IMR-90 (cell line): ENCODE measurements at regions not wholly inside any gene's neighbourhood (a gene's known extent, or its start where the extent isn't known, plus 50 kb on each side); places are given as distances from the start of the nearest gene placed in this dataset.

Experiments
- ATAC-seq: fragments of 200-7000 bp; cut with Tn5 transposase; 2 replicates; pipeline ENCODE4 v1.9.1; 2020; ENCODE audit warnings: low read depth, mild to moderate bottlenecking, moderate library complexity
- BruUV-seq: library from RNA; stranded (reverse); fragments of 400-500 nt; replicated peaks from 2 replicates; lab custom pipeline; 2021; lab: Mats Ljungman, UMichigan
- CTCF ChIA-PET: fragments of 300-600 bp; formaldehyde crosslinking; extraction: SDS; loops from one replicate; lab custom pipeline; 2021; ENCODE audit warnings: antibody characterized with exemption; lab: Yijun Ruan, JAX
- POLR2A ChIA-PET: fragments of 300-600 bp; sonication (Branson Sonifier 250); formaldehyde crosslinking; loops from one replicate; lab custom pipeline; 2022; ENCODE audit warnings: antibody characterized with exemption; ENCODE audit not compliant: unreplicated experiment; lab: Charles Lee
- DNase-seq: peaks from one replicate; pipeline ENCODE4 v3.0.0; 2013
- H2AFZ ChIP-seq: replicated peaks from 2 replicates; pipeline ENCODE3; 2013; ENCODE audit warnings: low read length, mild to moderate bottlenecking; ENCODE audit not compliant: poor library complexity
- H2AK5ac ChIP-seq: 2 replicates; pipeline ENCODE4 v1.6.1; 2013; ENCODE audit warnings: low read depth, low read length, inconsistent platforms
- H2AK9ac ChIP-seq: replicated peaks from 2 replicates; pipeline ENCODE3; 2013; ENCODE audit warnings: mild to moderate bottlenecking, low read depth, low read length, moderate library complexity; ENCODE audit not compliant: poor library complexity
- H2BK120ac ChIP-seq: 2 replicates; pipeline ENCODE4 v1.6.1; 2013; ENCODE audit warnings: low read depth, low read length, inconsistent platforms
- H2BK15ac ChIP-seq: 3 replicates; pipeline ENCODE4 v1.6.1; 2013; ENCODE audit warnings: low read depth, low read length, inconsistent platforms
- H2BK20ac ChIP-seq: 2 replicates; pipeline ENCODE4 v1.6.1; 2013; ENCODE audit warnings: low read depth, mild to moderate bottlenecking, inconsistent platforms, low read length, moderate library complexity
- H2BK5ac ChIP-seq: 2 replicates; pipeline ENCODE4 v1.6.1; 2013; ENCODE audit warnings: mild to moderate bottlenecking, low read depth, low read length, inconsistent platforms; ENCODE audit not compliant: poor library complexity, severe bottlenecking
- H3K14ac ChIP-seq: replicated peaks from 2 replicates; pipeline ENCODE4 v1.6.1; 2013; ENCODE audit warnings: low read depth, low read length, inconsistent platforms
- H3K18ac ChIP-seq: 2 replicates; pipeline ENCODE4 v1.6.1; 2013; ENCODE audit warnings: low read depth, low read length, control low read depth
- H3K23ac ChIP-seq: 2 replicates; pipeline ENCODE4 v1.6.1; 2013; ENCODE audit warnings: low read depth, low read length, inconsistent platforms
- H3K27ac ChIP-seq: 2 replicates; pipeline ENCODE4 v1.5.1; 2013; ENCODE audit warnings: mild to moderate bottlenecking, control low read depth, low read length; ENCODE audit not compliant: insufficient read depth
- H3K27me3 ChIP-seq: 2 replicates; pipeline ENCODE4 v1.6.1; 2013; ENCODE audit warnings: low read length; ENCODE audit not compliant: control insufficient read depth, insufficient read depth
- H3K36me3 ChIP-seq: 2 replicates; pipeline ENCODE4 v1.6.1; 2013; ENCODE audit warnings: low read length, mixed read lengths; ENCODE audit not compliant: control insufficient read depth, insufficient read depth
- H3K4ac ChIP-seq: 2 replicates; pipeline ENCODE4 v1.6.1; 2013; ENCODE audit warnings: low read depth, low read length, inconsistent platforms
- H3K4me1 ChIP-seq: 2 replicates; pipeline ENCODE4 v1.6.1; 2013; ENCODE audit warnings: low read length, mixed read lengths; ENCODE audit not compliant: control insufficient read depth, insufficient read depth
- H3K4me2 ChIP-seq: 2 replicates; pipeline ENCODE4 v1.6.1; 2013; ENCODE audit warnings: low read depth, mild to moderate bottlenecking, control low read depth, low read length, moderate library complexity
- H3K4me3 ChIP-seq: 2 replicates; pipeline ENCODE4 v1.5.1; 2013; ENCODE audit warnings: low read depth, mild to moderate bottlenecking, control low read depth, low read length, moderate library complexity; ENCODE audit not compliant: insufficient read depth
- H3K56ac ChIP-seq: 2 replicates; pipeline ENCODE4 v1.6.1; 2013; ENCODE audit warnings: low read length, inconsistent platforms; ENCODE audit not compliant: insufficient read depth; ENCODE audit errors: extremely low read depth
- H3K79me1 ChIP-seq, 2 experiments: 2 replicates each; pipeline ENCODE4 v1.6.1; 2013; ENCODE audit warnings: low read length in 2 of 2, inconsistent platforms in 1 of 2, low read depth in 1 of 2
- H3K9ac ChIP-seq: 2 replicates; pipeline ENCODE4 v1.6.1; 2013; ENCODE audit warnings: low read depth, low read length, control low read depth
- H3K9me1 ChIP-seq: 2 replicates; pipeline ENCODE4 v1.6.1; 2013; ENCODE audit warnings: low read length, inconsistent platforms; ENCODE audit not compliant: insufficient read depth
- H3K9me3 ChIP-seq: 2 replicates; pipeline ENCODE4 v1.6.1; 2013; ENCODE audit warnings: low read length; ENCODE audit not compliant: control insufficient read depth, insufficient read depth
- H4K20me1 ChIP-seq: 2 replicates; pipeline ENCODE4 v1.6.1; 2013; ENCODE audit warnings: low read length, inconsistent platforms; ENCODE audit not compliant: insufficient read depth
- H4K5ac ChIP-seq: 2 replicates; pipeline ENCODE4 v1.6.1; 2013; ENCODE audit warnings: mild to moderate bottlenecking, low read depth, low read length, control low read depth
- H4K8ac ChIP-seq, 2 experiments: 2 replicates each; pipeline ENCODE4 v1.6.1; 2013; ENCODE audit warnings: low read depth in 2 of 2, low read length in 2 of 2, control low read depth in 1 of 2, inconsistent platforms in 1 of 2
- H4K91ac ChIP-seq: 2 replicates; pipeline ENCODE4 v1.6.1; 2013; ENCODE audit warnings: low read depth, low read length, inconsistent platforms; ENCODE audit not compliant: insufficient read depth
- CEBPB ChIP-seq: IDR thresholded peaks from 2 replicates; pipeline ENCODE4 v1.6.1; 2012; ENCODE audit warnings: low read depth, low read length, improper control_type of control experiment
- CHD1 ChIP-seq: IDR thresholded peaks from 2 replicates; pipeline ENCODE4 v1.6.1; 2012; ENCODE audit warnings: low read depth, low read length, improper control_type of control experiment
- ELK1 ChIP-seq: fragments of 150-350 bp; IDR thresholded peaks from 2 replicates; pipeline ENCODE4 v1.6.1; 2016; ENCODE audit warnings: low read depth, mild to moderate bottlenecking, low read length, moderate library complexity, borderline replicate concordance
- MAFK ChIP-seq: IDR thresholded peaks from 2 replicates; pipeline ENCODE4 v1.6.1; 2012; ENCODE audit warnings: low read depth, low read length, improper control_type of control experiment
- NFE2L2 ChIP-seq: fragments of 150-350 bp; IDR thresholded peaks from 2 replicates; pipeline ENCODE4 v1.6.1; 2016; ENCODE audit warnings: low read depth, mild to moderate bottlenecking, low read length
- POLR2A ChIP-seq: IDR thresholded peaks from 2 replicates; pipeline ENCODE4 v1.6.1; 2012; ENCODE audit warnings: mild to moderate bottlenecking, low read depth, low read length
- RAD21 ChIP-seq: IDR thresholded peaks from 2 replicates; pipeline ENCODE4 v1.6.1; 2012; ENCODE audit warnings: low read length, improper control_type of control experiment
- RCOR1 ChIP-seq: IDR thresholded peaks from 2 replicates; pipeline ENCODE4 v1.6.1; 2012; ENCODE audit warnings: mild to moderate bottlenecking, low read length, improper control_type of control experiment; ENCODE audit not compliant: insufficient replicate concordance
- RFX5 ChIP-seq: IDR thresholded peaks from 2 replicates; pipeline ENCODE4 v1.8.0; 2012; ENCODE audit warnings: low read depth, mild to moderate bottlenecking, low read length, moderate library complexity
- USF2 ChIP-seq: fragments of 150-350 bp; IDR thresholded peaks from 2 replicates; pipeline ENCODE4 v1.6.1; 2017; ENCODE audit warnings: mild to moderate bottlenecking, antibody characterized with exemption, low read length, low read depth
- WGBS, 2 experiments: methylation state at CpG; one replicate each; pipeline versions ENCODE4 v1.1.5 to v1.1.7; 2013; ENCODE audit warnings: missing lambda C conversion rate in 2 of 2; ENCODE audit not compliant: insufficient read length in 1 of 2; ENCODE audit errors: extremely low coverage in 2 of 2; 5-methylcytosine and 5-hydroxymethylcytosine counted together
- dilution Hi-C: fragments of 300-500 bp; cut with HindIII; formaldehyde crosslinking; loops from one replicate; pipeline ENCODE4 v1.14.3; 2018; ENCODE audit warnings: low sequenced_read_pairs; ENCODE audit not compliant: unreplicated experiment
- in situ Hi-C: fragments of 300-500 bp; cut with MboI; formaldehyde crosslinking; loops from 3 replicates; pipeline ENCODE4 v1.14.3; 2019; ENCODE audit warnings: low sequenced_read_pairs, inconsistent platforms, mixed read lengths
- intact Hi-C: fragments of 100-400 bp; cut with micrococcal nuclease; formaldehyde crosslinking; loops from 2 replicates; pipeline ENCODE4 v1.10.0; 2022

GRCh38 chr5:117809251-117809650, 1179.1 kb downstream of the DTWD2 start:
- H3K79me1 ChIP-seq, result no peaks in the 10 kb centered on the region
- ChIA-PET CTCF (no interaction called here), POLR2A (no interaction called here)
- no peak overlapping the region for H3K4me2 ChIP-seq
- intact Hi-C loops, result no loop called here
- H3K36me3 ChIP-seq, result no peaks in the 10 kb centered on the region
- in situ Hi-C loops, result no loop called here
- TF ChIP-seq RAD21 (no peak), NFE2L2 (no peak), POLR2A (no peak), CHD1 (no peak), USF2 (no peak), RFX5 (no peak), ELK1 (no peak), MAFK (no peak), RCOR1 (no peak), CEBPB (no peak)
- WGBS, 2 experiments, result no CpG with 5 or more reads among the region's 4 CpGs
- no peak overlapping the region for H2BK5ac ChIP-seq
- H2BK120ac ChIP-seq, result peak overlapping the region; percentile 76
- BruUV-seq, result no TSS peak
- H3K18ac ChIP-seq, result no peak overlapping the region; the same call in 1 of the 2 replicates
- no peak overlapping the region for H3K9ac ChIP-seq
- peak overlapping the region in 1 of 2 experiments; percentile 21; a peak in 1 of 4 replicates for H4K8ac ChIP-seq
- H4K5ac ChIP-seq, result no peak overlapping the region; the same call in 1 of the 2 replicates
- H2AFZ ChIP-seq, result no peak overlapping the region
- no peak for DNase-seq
- H3K4ac ChIP-seq, result peak overlapping the region; percentile 18; the same call in 1 of the 2 replicates
- no peak overlapping the region for H2AK5ac ChIP-seq
- dilution Hi-C loops, result no loop called here
- no peak for ATAC-seq
- H2BK15ac ChIP-seq, result peak overlapping the region; percentile 88; the same call in 2 of the 3 replicates
- H3K9me1 ChIP-seq, result no peaks in the 10 kb centered on the region
- no peak overlapping the region for H2AK9ac ChIP-seq
- H3K27me3 ChIP-seq, result no peaks in the 10 kb centered on the region
- no peak overlapping the region for H3K56ac ChIP-seq
- H2BK20ac ChIP-seq, result peak overlapping the region; percentile 76
- H3K23ac ChIP-seq, result no peak overlapping the region
- no peak overlapping the region for H3K4me3 ChIP-seq
- no peaks in the 10 kb centered on the region for H4K20me1 ChIP-seq
- no peaks in the 10 kb centered on the region for H3K9me3 ChIP-seq
- no peak overlapping the region; the same call in 1 of the 2 replicates for H3K14ac ChIP-seq
- peak overlapping the region; percentile 55; the same call in 1 of the 2 replicates for H4K91ac ChIP-seq
- no peaks in the 10 kb centered on the region for H3K4me1 ChIP-seq
- H3K27ac ChIP-seq, result no peak overlapping the region
